Naive B cell (primary cell): ENCODE measurements at regions not wholly inside any gene's neighbourhood (a gene's known extent, or its start where the extent isn't known, plus 50 kb on each side); places are given as distances from the start of the nearest gene placed in this dataset.
"Not testable (repeated sequence)": the region's sequence is repeated elsewhere in the genome, so short reads cannot be mapped to it uniquely, and the experiment has no call there.

Experiments
- ATAC-seq, 2 donors: fragments of 150-1000 bp; cut with Tn5 transposase; 2 replicates each; pipeline ENCODE4 v1.10.0; 2021; ENCODE audit warnings: low read depth in 2 of 2, mild to moderate bottlenecking in 2 of 2, moderate library complexity in 2 of 2
- DNase-seq: peaks from one replicate; pipeline ENCODE4 v3.0.0; 2022
- H3K27ac Mint-ChIP-seq, 6 donors: one replicate each; pipeline ENCODE4 v1.8.0; 2020 to 2022; ENCODE audit warnings: mild to moderate bottlenecking in 6 of 6, mixed read lengths in 6 of 6, moderate library complexity in 5 of 6, inconsistent platforms in 2 of 6
- H3K27me3 Mint-ChIP-seq, 3 donors: one replicate each; pipeline ENCODE4 v1.8.0; 2021 to 2022; ENCODE audit warnings: mixed read lengths in 3 of 3, mild to moderate bottlenecking in 1 of 3
- H3K36me3 Mint-ChIP-seq, 2 donors: one replicate each; pipeline ENCODE4 v1.8.0; 2020 to 2022; ENCODE audit warnings: mixed read lengths in 2 of 2, inconsistent platforms in 1 of 2, mild to moderate bottlenecking in 1 of 2
- H3K4me1 Mint-ChIP-seq, 3 donors: one replicate each; pipeline ENCODE4 v1.8.0; 2020 to 2022; ENCODE audit warnings: mixed read lengths in 3 of 3, inconsistent platforms in 1 of 3, mild to moderate bottlenecking in 1 of 3, moderate library complexity in 1 of 3
- H3K4me3 Mint-ChIP-seq, 8 donors: one replicate each; pipeline ENCODE4 v1.8.0; 2020 to 2022; ENCODE audit warnings: mild to moderate bottlenecking in 8 of 8, mixed read lengths in 8 of 8, moderate library complexity in 8 of 8, inconsistent platforms in 2 of 8
- H3K9me3 Mint-ChIP-seq, 7 donors: one replicate each; pipeline ENCODE4 v1.8.0; 2020 to 2022; ENCODE audit warnings: mixed read lengths in 7 of 7, mild to moderate bottlenecking in 5 of 7, inconsistent platforms in 2 of 7, moderate library complexity in 1 of 7

DNA sequence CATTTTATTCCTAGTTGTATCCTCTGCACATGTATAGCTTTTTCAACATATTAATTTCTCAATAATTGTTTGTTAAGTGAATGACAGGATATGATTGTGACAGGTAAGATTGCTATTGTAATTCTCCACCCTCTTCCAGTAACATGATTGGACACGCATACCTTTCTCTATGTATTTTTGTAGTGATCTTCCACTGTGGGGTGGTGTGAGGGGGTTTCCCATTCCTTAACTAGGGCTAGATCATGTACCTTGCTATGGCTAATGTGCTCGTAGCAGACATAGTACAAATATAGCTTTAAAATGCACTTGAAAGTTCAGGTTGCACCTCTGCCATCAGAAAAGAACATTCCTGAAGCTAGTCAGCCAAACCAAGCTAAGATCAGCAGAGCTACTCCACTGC, 2392.8 kb upstream of the RAG2 start:
- no peaks in the 10 kb centered on the region for H3K27me3 Mint-ChIP-seq
- no peak overlapping the region for H3K27ac Mint-ChIP-seq
- H3K4me1 Mint-ChIP-seq, result no peaks in the 10 kb centered on the region
- peaks cover under 1 to 15% (median 8%) of the 10 kb centered on the region in 7 donors for H3K9me3 Mint-ChIP-seq
- ATAC-seq, result no peak
- no peak for DNase-seq
- no peaks in the 10 kb centered on the region for H3K36me3 Mint-ChIP-seq
- no peak overlapping the region for H3K4me3 Mint-ChIP-seq

DNA sequence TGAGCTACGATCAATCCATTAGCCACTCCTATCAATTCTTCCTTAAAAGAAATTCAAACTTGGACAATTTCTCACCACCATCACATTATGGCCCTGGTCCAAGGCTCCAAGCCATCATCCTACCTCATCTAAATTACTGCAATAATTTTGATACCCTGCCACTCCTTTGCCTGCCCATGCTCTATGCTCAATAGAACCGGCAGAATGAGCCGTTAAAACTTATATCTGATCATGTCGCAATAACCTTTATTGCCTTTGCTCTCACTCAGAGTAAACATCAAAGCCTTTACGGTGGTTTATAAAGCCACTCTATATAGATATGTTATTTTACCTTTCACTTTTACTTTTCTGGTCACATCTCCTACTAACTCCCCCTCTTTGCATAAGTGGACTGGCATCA, 2392.1 kb upstream of the RAG2 start:
- Mint-ChIP-seq H3K4me3 (no peak overlapping the region), H3K27ac (no peak overlapping the region), H3K4me1 (no peaks in the 10 kb centered on the region), H3K27me3 (no peaks in the 10 kb centered on the region), H3K36me3 (no peaks in the 10 kb centered on the region), H3K9me3 (peaks cover 3 to 17% (median 12%) of the 10 kb centered on the region in 7 donors)
- DNase-seq (no peak), ATAC-seq (no peak)

DNA sequence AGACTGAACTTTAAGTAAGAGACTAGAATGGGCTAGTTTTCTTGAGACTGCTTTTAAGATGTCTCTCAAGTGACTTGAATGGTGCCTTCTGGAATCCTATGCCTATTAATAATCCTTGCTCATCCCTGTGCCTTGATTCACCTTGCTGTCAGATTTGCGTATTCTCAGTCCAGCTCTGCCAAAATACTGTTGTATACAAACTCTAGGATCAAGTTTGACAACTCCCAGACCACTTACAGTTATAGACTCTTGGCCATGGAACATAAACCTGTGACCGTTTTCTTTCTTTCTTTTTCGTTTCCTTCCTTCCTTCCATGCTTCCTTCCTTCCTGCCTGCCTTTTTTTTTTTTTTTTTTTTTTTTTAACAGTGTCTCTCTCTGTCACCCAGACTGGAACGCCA, 2390.9 kb upstream of the RAG2 start:
- peaks cover 3 to 22% (median 12%) of the 10 kb centered on the region in 7 donors for H3K9me3 Mint-ChIP-seq
- H3K27me3 Mint-ChIP-seq, result no peaks in the 10 kb centered on the region
- no peak for DNase-seq
- ATAC-seq, result no peak
- H3K27ac Mint-ChIP-seq, result no peak overlapping the region
- H3K4me1 Mint-ChIP-seq, result no peaks in the 10 kb centered on the region
- H3K4me3 Mint-ChIP-seq, result no peak overlapping the region
- no peaks in the 10 kb centered on the region for H3K36me3 Mint-ChIP-seq

DNA sequence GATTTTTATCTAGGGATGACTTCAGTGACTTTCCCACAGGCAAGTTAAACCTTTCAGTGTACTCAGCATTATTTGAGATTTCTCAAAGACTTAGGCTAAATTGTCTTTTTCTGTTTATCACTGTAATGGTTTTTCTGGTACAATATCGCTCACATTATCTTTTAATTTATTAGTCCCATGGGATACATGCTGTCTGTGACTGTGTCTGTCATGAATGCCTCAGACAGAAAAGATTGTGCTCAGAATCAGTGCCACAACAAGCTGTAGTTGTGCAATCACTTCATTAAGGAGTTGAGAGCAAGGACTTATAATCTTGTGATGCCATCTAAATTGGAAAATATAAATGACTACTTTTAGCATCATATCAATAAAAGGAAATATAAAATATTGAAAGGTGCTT, 2374.2 kb upstream of the RAG2 start:
- H3K9me3 Mint-ChIP-seq, result peaks cover 0 to 4% (median 1%) of the 10 kb centered on the region in 7 donors
- no peak for ATAC-seq
- no peak for DNase-seq
- H3K27ac Mint-ChIP-seq, result no peak overlapping the region
- H3K36me3 Mint-ChIP-seq, result no peaks in the 10 kb centered on the region
- no peaks in the 10 kb centered on the region for H3K27me3 Mint-ChIP-seq
- no peak overlapping the region for H3K4me3 Mint-ChIP-seq
- H3K4me1 Mint-ChIP-seq, result no peaks in the 10 kb centered on the region

DNA sequence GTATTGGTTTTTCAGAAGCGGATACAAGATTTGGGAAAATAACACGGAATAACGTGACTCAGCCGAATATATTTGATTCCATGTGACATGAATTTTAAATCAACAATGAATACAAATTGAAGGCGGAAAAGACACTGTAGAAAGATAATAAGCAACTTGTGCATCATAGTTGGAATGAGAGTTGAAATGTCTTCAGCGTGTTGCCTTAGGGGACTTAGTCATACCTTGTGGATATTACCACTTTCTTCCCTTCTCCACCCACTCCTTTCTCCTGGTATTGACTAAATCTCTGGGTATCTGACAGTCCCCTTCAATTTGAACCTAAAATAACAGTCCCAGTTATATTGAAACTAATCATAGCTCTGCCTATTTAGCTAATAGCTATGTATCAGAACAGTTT, 2373.1 kb upstream of the RAG2 start:
- no peaks in the 10 kb centered on the region for H3K27me3 Mint-ChIP-seq

DNA sequence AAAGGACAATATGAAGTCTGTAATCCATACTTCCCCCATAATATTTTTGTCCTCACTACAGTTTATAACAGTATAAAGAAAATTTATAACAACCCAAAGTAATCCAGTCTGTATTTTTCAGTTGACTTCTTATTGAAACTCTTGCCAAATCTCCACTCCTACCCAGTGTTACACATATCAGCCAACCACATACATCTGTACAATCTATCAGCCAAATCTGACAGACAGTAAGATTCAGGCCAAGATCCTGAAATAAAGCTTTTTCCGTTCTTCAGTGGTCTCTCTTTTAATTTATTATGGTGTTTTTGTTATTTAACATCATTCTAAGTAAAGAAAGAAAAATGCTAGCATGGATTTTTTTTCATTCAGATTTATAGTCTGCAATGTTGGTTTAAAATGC, 2370.9 kb upstream of the RAG2 start:
- no peaks in the 10 kb centered on the region for H3K27me3 Mint-ChIP-seq
- no peaks in the 10 kb centered on the region for H3K36me3 Mint-ChIP-seq
- ATAC-seq (no peak), DNase-seq (no peak)
- H3K27ac Mint-ChIP-seq, result no peak overlapping the region
- H3K9me3 Mint-ChIP-seq, result peaks cover 0 to 4% (median 2%) of the 10 kb centered on the region in 7 donors
- no peaks in the 10 kb centered on the region for H3K4me1 Mint-ChIP-seq
- H3K4me3 Mint-ChIP-seq, result no peak overlapping the region

More for the DNA sequence above, 2373.1 kb upstream of the RAG2 start:
- Mint-ChIP-seq H3K4me1 (no peaks in the 10 kb centered on the region), H3K9me3 (peaks cover 0 to 4% (median 2%) of the 10 kb centered on the region in 7 donors), H3K27ac (no peak overlapping the region), H3K4me3 (no peak overlapping the region), H3K36me3 (no peaks in the 10 kb centered on the region)
- DNase-seq (no peak), ATAC-seq (no peak)

DNA sequence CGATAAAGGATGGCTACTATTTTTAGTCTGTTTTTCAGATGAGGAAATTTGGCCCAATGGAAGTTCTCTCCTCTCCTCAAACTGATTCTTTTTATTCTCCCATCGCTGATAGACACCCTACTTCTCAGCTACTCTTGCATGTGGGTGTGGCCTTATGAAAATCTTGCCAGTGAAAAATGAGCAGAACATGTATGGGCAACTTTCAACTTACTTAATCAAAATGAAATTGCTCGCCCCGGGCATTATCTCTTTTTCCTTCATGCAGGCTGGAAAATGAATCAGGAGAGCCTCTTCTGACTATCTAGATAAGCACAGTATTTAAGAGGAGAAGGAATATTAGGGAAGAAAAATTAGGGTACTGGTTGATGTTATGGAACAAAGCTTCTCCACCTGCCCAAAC, 2354.7 kb upstream of the RAG2 start:
- H3K27me3 Mint-ChIP-seq, result no peaks in the 10 kb centered on the region
- H3K4me3 Mint-ChIP-seq, result no peak overlapping the region
- DNase-seq, result no peak
- H3K36me3 Mint-ChIP-seq, result no peaks in the 10 kb centered on the region
- H3K27ac Mint-ChIP-seq, result no peak overlapping the region
- no peak for ATAC-seq
- H3K9me3 Mint-ChIP-seq, result peaks cover 0 to 4% (median 0%) of the 10 kb centered on the region in 7 donors
- H3K4me1 Mint-ChIP-seq, result no peaks in the 10 kb centered on the region

DNA sequence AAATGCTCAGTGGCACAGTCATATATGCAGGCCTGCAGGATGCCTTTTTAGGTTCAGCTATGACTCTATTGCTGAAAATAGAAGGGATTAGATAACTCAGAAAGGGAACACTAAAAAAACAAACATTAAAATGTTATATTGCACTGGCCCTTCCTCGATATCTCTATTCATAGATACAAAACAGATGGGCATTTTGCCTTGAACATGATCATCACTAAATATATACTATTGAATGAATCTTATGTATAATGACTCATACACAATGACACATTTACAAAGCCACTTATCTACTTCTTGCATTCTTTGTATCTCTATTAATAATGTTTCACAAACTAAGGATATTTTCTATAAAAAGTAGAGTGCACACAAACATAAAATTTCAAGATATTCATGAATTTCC, 2352.8 kb upstream of the RAG2 start:
- H3K27me3 Mint-ChIP-seq, result no peaks in the 10 kb centered on the region
- no peaks in the 10 kb centered on the region for H3K4me1 Mint-ChIP-seq
- ATAC-seq (no peak), DNase-seq (no peak)
- no peak overlapping the region for H3K27ac Mint-ChIP-seq
- H3K36me3 Mint-ChIP-seq, result no peaks in the 10 kb centered on the region
- H3K4me3 Mint-ChIP-seq, result no peak overlapping the region
- peaks cover 2 to 15% (median 5%) of the 10 kb centered on the region in 7 donors for H3K9me3 Mint-ChIP-seq

DNA sequence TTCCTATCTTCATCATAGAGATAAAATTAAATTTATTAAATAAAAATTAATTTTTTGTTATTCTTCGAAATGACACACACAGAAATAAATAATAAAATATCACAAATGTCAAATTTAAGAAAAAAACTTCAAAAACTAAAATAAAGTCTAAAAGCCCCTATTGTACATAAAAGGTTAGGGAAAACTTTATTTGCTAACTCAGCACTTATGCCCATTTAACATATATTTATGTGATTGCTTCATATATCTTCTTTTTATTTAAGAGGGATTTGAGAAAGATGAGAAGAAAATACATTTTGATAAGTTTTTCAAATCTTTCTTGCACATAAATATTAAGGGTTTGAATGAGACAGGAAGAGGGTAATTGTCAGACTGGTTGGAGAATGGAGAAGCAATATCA, 2350.4 kb upstream of the RAG2 start:
- H3K4me1 Mint-ChIP-seq, result no peaks in the 10 kb centered on the region
- H3K9me3 Mint-ChIP-seq, result peaks cover 4 to 22% (median 9%) of the 10 kb centered on the region in 7 donors
- no peak overlapping the region for H3K27ac Mint-ChIP-seq
- H3K27me3 Mint-ChIP-seq, result no peaks in the 10 kb centered on the region
- ATAC-seq (no peak), DNase-seq (no peak)
- H3K36me3 Mint-ChIP-seq, result no peaks in the 10 kb centered on the region
- no peak overlapping the region for H3K4me3 Mint-ChIP-seq

DNA sequence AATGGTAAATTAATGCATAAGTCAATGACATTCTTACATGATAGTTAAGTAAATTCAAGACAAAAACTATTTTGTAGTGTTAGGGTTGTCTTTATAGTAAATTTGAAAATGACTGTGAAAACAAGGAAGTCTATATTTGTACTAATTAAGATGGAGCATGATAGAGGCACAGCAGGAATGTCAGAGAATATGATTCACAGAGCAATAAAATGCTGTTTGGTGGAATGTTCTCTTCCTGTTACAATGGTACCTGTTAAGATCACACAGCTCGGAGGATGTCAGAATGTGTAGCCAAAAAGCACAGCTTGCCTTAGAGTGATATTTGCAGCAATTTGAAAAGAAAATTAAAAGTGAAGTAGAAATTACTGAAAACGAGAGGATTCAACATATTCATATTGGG, 2339.7 kb upstream of the RAG2 start:
- Mint-ChIP-seq H3K9me3 (peaks cover 0 to 10% (median 4%) of the 10 kb centered on the region in 7 donors), H3K27me3 (no peaks in the 10 kb centered on the region), H3K27ac (no peak overlapping the region), H3K4me3 (no peak overlapping the region), H3K36me3 (no peaks in the 10 kb centered on the region), H3K4me1 (no peaks in the 10 kb centered on the region)
- ATAC-seq (no peak), DNase-seq (no peak)

DNA sequence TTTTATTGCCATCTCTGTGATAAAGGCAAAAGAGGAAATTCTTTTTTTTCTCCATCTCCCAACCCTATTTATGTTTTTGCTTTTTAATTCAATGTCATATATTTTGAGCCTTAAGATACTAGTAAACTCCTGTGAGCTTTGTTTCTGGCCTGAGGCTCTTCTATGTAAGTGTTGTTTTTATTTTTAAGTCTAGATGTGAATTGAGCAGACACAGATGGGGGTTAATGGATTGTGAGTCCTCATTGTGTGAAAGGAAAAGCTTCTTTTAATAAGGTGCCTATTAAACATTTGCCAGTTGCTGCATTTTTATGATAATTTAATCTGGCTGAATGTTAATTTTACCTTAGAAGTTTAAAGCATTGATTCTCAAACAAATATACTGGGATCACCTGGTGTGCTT, 2337.9 kb upstream of the RAG2 start:
- H3K36me3 Mint-ChIP-seq, result no peaks in the 10 kb centered on the region
- no peak overlapping the region for H3K4me3 Mint-ChIP-seq
- peaks cover 1 to 15% (median 6%) of the 10 kb centered on the region in 7 donors for H3K9me3 Mint-ChIP-seq
- no peaks in the 10 kb centered on the region for H3K27me3 Mint-ChIP-seq
- H3K27ac Mint-ChIP-seq, result no peak overlapping the region
- DNase-seq, result no peak
- H3K4me1 Mint-ChIP-seq, result no peaks in the 10 kb centered on the region
- ATAC-seq, result no peak

DNA sequence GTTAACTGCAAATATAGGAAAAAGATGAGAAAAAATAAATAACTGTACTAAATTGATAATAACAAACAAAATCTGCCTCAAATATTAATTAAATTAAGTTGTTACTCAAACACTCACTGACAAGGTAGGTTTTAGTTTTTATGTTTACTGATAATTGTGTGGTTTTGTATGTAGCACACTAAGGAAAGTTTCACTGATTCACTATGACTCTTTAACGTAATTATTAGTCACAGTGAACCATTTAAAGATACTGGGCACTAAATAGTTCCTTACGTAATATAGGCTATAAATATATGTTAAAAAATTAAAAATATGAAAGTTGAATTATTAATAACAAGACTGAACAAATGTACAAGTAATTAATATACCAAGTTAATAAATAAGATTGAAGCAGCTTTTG, 2330.0 kb upstream of the RAG2 start:
- H3K4me1 Mint-ChIP-seq, result no peaks in the 10 kb centered on the region
- H3K9me3 Mint-ChIP-seq, result peaks cover 0 to 7% (median 3%) of the 10 kb centered on the region in 7 donors
- DNase-seq, result no peak
- ATAC-seq, result no peak
- no peaks in the 10 kb centered on the region for H3K36me3 Mint-ChIP-seq
- H3K27me3 Mint-ChIP-seq, result no peaks in the 10 kb centered on the region
- no peak overlapping the region for H3K4me3 Mint-ChIP-seq
- H3K27ac Mint-ChIP-seq, result no peak overlapping the region

DNA sequence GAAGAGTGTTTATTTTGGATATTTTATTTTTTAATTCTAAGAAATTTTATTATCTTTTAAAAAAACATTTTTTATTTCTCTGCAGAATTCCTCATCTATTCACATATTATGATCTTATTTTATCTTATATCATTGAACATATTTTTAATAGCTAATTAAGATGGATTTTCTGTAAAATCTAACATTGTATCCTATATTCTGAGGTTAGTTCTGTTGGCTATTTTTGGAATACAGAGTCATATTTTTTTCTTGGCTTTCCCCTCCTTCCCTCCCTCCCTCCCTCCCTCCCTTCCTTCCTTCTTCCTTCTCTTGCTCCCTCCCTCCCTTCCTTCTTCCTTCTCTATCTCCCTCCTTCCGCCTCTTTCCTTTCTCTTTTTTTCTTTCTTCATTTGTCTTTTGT, 2326.6 kb upstream of the RAG2 start:
- no peak overlapping the region for H3K4me3 Mint-ChIP-seq
- H3K27me3 Mint-ChIP-seq, result no peaks in the 10 kb centered on the region
- DNase-seq, result no peak
- H3K36me3 Mint-ChIP-seq, result no peaks in the 10 kb centered on the region
- peaks cover 0 to 6% (median 4%) of the 10 kb centered on the region in 7 donors for H3K9me3 Mint-ChIP-seq
- no peak for ATAC-seq
- no peaks in the 10 kb centered on the region for H3K4me1 Mint-ChIP-seq
- H3K27ac Mint-ChIP-seq, result no peak overlapping the region

DNA sequence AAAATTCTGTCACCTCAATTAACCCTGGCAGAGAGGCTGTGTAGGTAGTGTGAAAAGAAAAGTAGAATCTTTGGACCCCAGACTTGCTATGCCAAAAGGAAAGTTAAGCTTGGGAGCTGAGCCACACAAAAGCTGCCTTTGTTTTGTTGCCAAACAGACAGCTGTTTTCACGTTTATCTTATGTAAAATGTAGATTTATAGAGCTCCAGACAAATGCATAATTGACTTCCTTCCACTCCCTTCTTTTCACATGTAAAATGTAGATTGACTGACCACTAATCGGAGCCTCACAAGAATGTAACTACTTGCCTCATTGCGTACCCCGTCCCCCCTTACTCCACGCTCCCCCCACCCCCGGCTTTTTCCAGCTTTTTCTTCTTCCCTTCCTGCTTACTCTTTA, 2302.2 kb upstream of the RAG2 start:
- H3K9me3 Mint-ChIP-seq, result peaks cover 0 to 6% (median 0%) of the 10 kb centered on the region in 7 donors
- H3K4me1 Mint-ChIP-seq, result no peaks in the 10 kb centered on the region
- no peaks in the 10 kb centered on the region for H3K27me3 Mint-ChIP-seq
- H3K36me3 Mint-ChIP-seq, result no peaks in the 10 kb centered on the region
- H3K27ac Mint-ChIP-seq, result no peak overlapping the region
- DNase-seq (no peak), ATAC-seq (no peak)
- H3K4me3 Mint-ChIP-seq, result no peak overlapping the region

DNA sequence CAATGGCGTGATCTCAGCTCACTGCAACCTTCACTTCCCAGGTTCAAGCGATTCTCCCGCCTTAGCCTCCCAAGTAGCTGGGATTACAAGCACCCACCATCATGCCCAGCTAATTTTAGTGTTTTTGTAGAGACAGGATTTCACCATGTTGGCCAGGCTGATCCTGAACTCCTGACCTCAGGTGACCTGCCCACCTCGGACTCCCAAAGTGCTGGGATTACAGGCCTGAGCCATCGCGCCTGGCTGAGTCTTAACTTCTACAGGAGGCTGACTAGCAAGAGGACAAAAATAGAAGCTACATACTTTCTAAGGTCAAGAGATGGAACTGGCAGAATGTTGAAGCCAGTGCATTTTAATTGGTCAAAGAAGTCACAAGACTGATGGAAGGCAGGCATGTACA, 2296.2 kb upstream of the RAG2 start:
- not testable (repeated sequence) for H3K4me3 Mint-ChIP-seq, ATAC-seq, H3K9me3 Mint-ChIP-seq, H3K27ac Mint-ChIP-seq, DNase-seq, H3K36me3 Mint-ChIP-seq, H3K27me3 Mint-ChIP-seq, H3K4me1 Mint-ChIP-seq
